GM23338 (cell line): ENCODE measurements at regions not wholly inside any gene's neighbourhood (a gene's known extent, or its start where the extent isn't known, plus 50 kb on each side); places are given as distances from the start of the nearest gene placed in this dataset.

Experiments
- ATAC-seq: fragments of 200-7000 bp; cut with Tn5 transposase; 3 replicates; pipeline ENCODE4 v1.9.1; 2020
- DNase-seq: peaks from one replicate; pipeline ENCODE4 v3.0.0-alpha.2; 2015; ENCODE audit warnings: low spot score
- H2AFZ ChIP-seq: fragments of 200-600 bp; sonication (generic); 2 replicates; pipeline ENCODE4 v1.8.0; 2016; ENCODE audit warnings: antibody characterized with exemption, mild to moderate bottlenecking, moderate library complexity
- H3F3A ChIP-seq: fragments of 200-600 bp; sonication (generic); replicated peaks from 2 replicates; pipeline ENCODE4 v1.8.0; 2017; ENCODE audit warnings: antibody characterized with exemption, mixed run types, low read depth
- H3K27ac ChIP-seq: fragments of 200-600 bp; sonication (generic); 2 replicates; pipeline ENCODE4 v1.6.1; 2016; ENCODE audit warnings: low read depth
- H3K27me3 ChIP-seq: fragments of 200-600 bp; sonication (generic); 2 replicates; pipeline ENCODE4 v1.8.0; 2016; ENCODE audit warnings: mild to moderate bottlenecking, mixed run types, moderate library complexity; ENCODE audit not compliant: insufficient read depth
- H3K36me3 ChIP-seq: fragments of 200-600 bp; sonication (generic); 2 replicates; pipeline ENCODE4 v1.8.0; 2016; ENCODE audit warnings: mild to moderate bottlenecking; ENCODE audit not compliant: insufficient read depth
- H3K4me1 ChIP-seq: fragments of 200-600 bp; sonication (generic); 2 replicates; pipeline ENCODE4 v1.8.0; 2016; ENCODE audit warnings: mild to moderate bottlenecking, moderate library complexity; ENCODE audit not compliant: insufficient read depth
- H3K4me2 ChIP-seq: fragments of 200-600 bp; sonication (generic); 2 replicates; pipeline ENCODE4 v1.7.1; 2017; ENCODE audit warnings: mixed run types
- H3K4me3 ChIP-seq: fragments of 200-600 bp; sonication (generic); 2 replicates; pipeline ENCODE4 v1.6.1; 2016; ENCODE audit warnings: mixed run types
- H3K79me2 ChIP-seq: fragments of 200-600 bp; sonication (generic); replicated peaks from 2 replicates; pipeline ENCODE4 v1.8.0; 2017; ENCODE audit warnings: mild to moderate bottlenecking; ENCODE audit not compliant: insufficient read depth
- H3K9me2 ChIP-seq: fragments of 200-600 bp; sonication (generic); 2 replicates; pipeline ENCODE4 v1.8.0; 2017; ENCODE audit not compliant: insufficient read depth
- H4K20me1 ChIP-seq: fragments of 200-600 bp; sonication (generic); replicated peaks from 2 replicates; pipeline ENCODE4 v1.8.0; 2017; ENCODE audit warnings: mild to moderate bottlenecking; ENCODE audit not compliant: insufficient read depth
- H3K27ac Mint-ChIP-seq: 2 replicates; pipeline ENCODE4 v1.8.0; 2020; ENCODE audit warnings: inconsistent platforms, mild to moderate bottlenecking, moderate library complexity, mixed read lengths
- H3K27me3 Mint-ChIP-seq: 3 replicates; pipeline ENCODE4 v1.8.0; 2022; ENCODE audit warnings: low read depth, mild to moderate bottlenecking, moderate library complexity, mixed read lengths, inconsistent platforms; ENCODE audit not compliant: insufficient read depth, poor library complexity
- H3K36me3 Mint-ChIP-seq: 3 replicates; pipeline ENCODE4 v1.8.0; 2021; ENCODE audit warnings: low read depth, mild to moderate bottlenecking, inconsistent platforms, moderate library complexity, mixed read lengths
- H3K4me1 Mint-ChIP-seq: 3 replicates; pipeline ENCODE4 v1.8.0; 2020; ENCODE audit warnings: mild to moderate bottlenecking, inconsistent platforms, mixed read lengths
- H3K4me3 Mint-ChIP-seq: 3 replicates; pipeline ENCODE4 v1.8.0; 2021; ENCODE audit warnings: moderate library complexity, mild to moderate bottlenecking, inconsistent platforms, mixed read lengths
- H3K9me3 Mint-ChIP-seq: 3 replicates; pipeline ENCODE4 v1.8.0; 2020; ENCODE audit warnings: moderate library complexity, mild to moderate bottlenecking, inconsistent platforms, mixed read lengths
- ETS1 ChIP-seq: IDR thresholded peaks from 2 replicates; pipeline ENCODE4 v1.6.1; 2016; ENCODE audit warnings: antibody characterized with exemption
- EZH2 ChIP-seq: fragments of 200-600 bp; sonication (generic); IDR thresholded peaks from one replicate; pipeline ENCODE4 v1.8.0; 2017; ENCODE audit warnings: antibody characterized with exemption, mild to moderate bottlenecking, low read depth; ENCODE audit not compliant: unreplicated experiment
- JUNB ChIP-seq: IDR thresholded peaks from one replicate; pipeline ENCODE4 v1.6.1; 2016; ENCODE audit warnings: antibody characterized with exemption; ENCODE audit not compliant: unreplicated experiment
- POLR2AphosphoS5 ChIP-seq: IDR thresholded peaks from 2 replicates; pipeline ENCODE4 v1.6.1; 2016; ENCODE audit warnings: antibody characterized with exemption, low read depth
- STAT1 ChIP-seq: IDR thresholded peaks from one replicate; pipeline ENCODE4 v1.6.1; 2016; ENCODE audit warnings: antibody characterized with exemption; ENCODE audit not compliant: unreplicated experiment
- ZNF114 ChIP-seq: fragments of 250-450 bp; sonication (Bioruptor Pico); IDR thresholded peaks from 2 replicates; pipeline ENCODE4 v1.5.0; 2020; ENCODE audit warnings: mild to moderate bottlenecking, moderate library complexity
- ZNF331 ChIP-seq: fragments of 250-450 bp; sonication (Bioruptor Pico); IDR thresholded peaks from 2 replicates; pipeline ENCODE4 v1.5.0; 2020; ENCODE audit warnings: low read depth, mild to moderate bottlenecking, moderate library complexity
- ZNF462 ChIP-seq: fragments of 250-450 bp; sonication (Bioruptor Pico); IDR thresholded peaks from 2 replicates; pipeline ENCODE4 v1.5.0; 2020; ENCODE audit warnings: mild to moderate bottlenecking, moderate library complexity
- TF ChIP-seq, protein P1 (sequence below): IDR thresholded peaks from one replicate; pipeline ENCODE4 v1.6.1; 2018; ENCODE audit warnings: antibody characterized with exemption; ENCODE audit not compliant: unreplicated experiment

- TF ChIP-seq ZNF462: no peak
- no peak for TF ChIP-seq ETS1
- no peak for TF ChIP-seq ZNF114 (CRISPR knock-in tag)
- TF ChIP-seq POLR2AphosphoS5: no peak
- TF ChIP-seq JUNB: no peak
Observed at GRCh38 chr6:23389386-23389785, 736.6 kb upstream of the NRSN1 start (continued).

GRCh38 chr6:23390221-23390620 is 735.8 kb upstream of the NRSN1 start:
- Mint-ChIP-seq H3K36me3 (no peaks in the 10 kb centered on the region), H3K4me3 (no peak overlapping the region), H3K9me3 (no peaks in the 10 kb centered on the region), H3K27ac (no peak overlapping the region), H3K27me3 (peaks cover 2% of the 10 kb centered on the region), H3K4me1 (no peaks in the 10 kb centered on the region)
- Histone ChIP-seq H3F3A (no peaks in the 10 kb centered on the region), H3K36me3 (no peaks in the 10 kb centered on the region), H3K4me2 (no peak overlapping the region), H4K20me1 (no peaks in the 10 kb centered on the region), H3K9me2 (no peaks in the 10 kb centered on the region; the same call in 1 of the 2 replicates), H3K27me3 (no peaks in the 10 kb centered on the region), H3K4me1 (no peaks in the 10 kb centered on the region), H3K4me3 (no peak overlapping the region), H2AFZ (no peak overlapping the region), H3K79me2 (no peaks in the 10 kb centered on the region), H3K27ac (no peak overlapping the region)
- ATAC-seq (no peak), DNase-seq (no peak)
- TF ChIP-seq STAT1 (no peak), ZNF331 (CRISPR knock-in tag) (no peak), POLR2AphosphoS5 (no peak), ETS1 (no peak), EZH2 (no peak), JUNB (no peak)
- TF ChIP-seq, protein P1, sequence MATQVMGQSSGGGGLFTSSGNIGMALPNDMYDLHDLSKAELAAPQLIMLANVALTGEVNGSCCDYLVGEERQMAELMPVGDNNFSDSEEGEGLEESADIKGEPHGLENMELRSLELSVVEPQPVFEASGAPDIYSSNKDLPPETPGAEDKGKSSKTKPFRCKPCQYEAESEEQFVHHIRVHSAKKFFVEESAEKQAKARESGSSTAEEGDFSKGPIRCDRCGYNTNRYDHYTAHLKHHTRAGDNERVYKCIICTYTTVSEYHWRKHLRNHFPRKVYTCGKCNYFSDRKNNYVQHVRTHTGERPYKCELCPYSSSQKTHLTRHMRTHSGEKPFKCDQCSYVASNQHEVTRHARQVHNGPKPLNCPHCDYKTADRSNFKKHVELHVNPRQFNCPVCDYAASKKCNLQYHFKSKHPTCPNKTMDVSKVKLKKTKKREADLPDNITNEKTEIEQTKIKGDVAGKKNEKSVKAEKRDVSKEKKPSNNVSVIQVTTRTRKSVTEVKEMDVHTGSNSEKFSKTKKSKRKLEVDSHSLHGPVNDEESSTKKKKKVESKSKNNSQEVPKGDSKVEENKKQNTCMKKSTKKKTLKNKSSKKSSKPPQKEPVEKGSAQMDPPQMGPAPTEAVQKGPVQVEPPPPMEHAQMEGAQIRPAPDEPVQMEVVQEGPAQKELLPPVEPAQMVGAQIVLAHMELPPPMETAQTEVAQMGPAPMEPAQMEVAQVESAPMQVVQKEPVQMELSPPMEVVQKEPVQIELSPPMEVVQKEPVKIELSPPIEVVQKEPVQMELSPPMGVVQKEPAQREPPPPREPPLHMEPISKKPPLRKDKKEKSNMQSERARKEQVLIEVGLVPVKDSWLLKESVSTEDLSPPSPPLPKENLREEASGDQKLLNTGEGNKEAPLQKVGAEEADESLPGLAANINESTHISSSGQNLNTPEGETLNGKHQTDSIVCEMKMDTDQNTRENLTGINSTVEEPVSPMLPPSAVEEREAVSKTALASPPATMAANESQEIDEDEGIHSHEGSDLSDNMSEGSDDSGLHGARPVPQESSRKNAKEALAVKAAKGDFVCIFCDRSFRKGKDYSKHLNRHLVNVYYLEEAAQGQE: no peak
